Neural progenitor cell (in vitro differentiated cells): ENCODE measurements at regions not wholly inside any gene's neighbourhood (a gene's known extent, or its start where the extent isn't known, plus 50 kb on each side); places are given as distances from the start of the nearest gene placed in this dataset.

ENCODE experiments used
- DNase-seq: peaks from one replicate; pipeline ENCODE4 v3.0.0-alpha.2; 2016; ENCODE audit warnings: low spot score
- H2AFZ ChIP-seq: fragments of 200-600 bp; sonication (generic); replicated peaks from 2 replicates; pipeline ENCODE4 v1.6.1; 2016; ENCODE audit warnings: antibody characterized with exemption
- H3F3A ChIP-seq: fragments of 200-600 bp; sonication (generic); 2 replicates; pipeline ENCODE4 v1.6.1; 2016; ENCODE audit warnings: antibody characterized with exemption, low read depth
- H3K27ac ChIP-seq: fragments of 200-600 bp; sonication (generic); 2 replicates; pipeline ENCODE4 v1.5.1; 2016; ENCODE audit warnings: mild to moderate bottlenecking
- H3K27me3 ChIP-seq: fragments of 200-600 bp; sonication (generic); 2 replicates; pipeline ENCODE4 v1.6.1; 2016; ENCODE audit warnings: mild to moderate bottlenecking, moderate library complexity
- H3K36me3 ChIP-seq: fragments of 200-600 bp; sonication (generic); 2 replicates; pipeline ENCODE4 v1.5.1; 2016
- H3K4me1 ChIP-seq: fragments of 200-600 bp; sonication (generic); 2 replicates; pipeline ENCODE4 v1.6.1; 2016; ENCODE audit warnings: mixed run types
- H3K4me2 ChIP-seq: fragments of 200-600 bp; sonication (generic); 2 replicates; pipeline ENCODE4 v1.6.1; 2016
- H3K4me3 ChIP-seq: fragments of 200-600 bp; sonication (generic); 2 replicates; pipeline ENCODE4 v1.5.1; 2016
- H3K79me2 ChIP-seq: fragments of 200-600 bp; sonication (generic); 2 replicates; pipeline ENCODE4 v1.6.1; 2016; ENCODE audit warnings: low read depth
- H3K9ac ChIP-seq: fragments of 200-600 bp; sonication (generic); 2 replicates; pipeline ENCODE4 v1.6.1; 2016
- H3K9me3 ChIP-seq: fragments of 200-600 bp; sonication (generic); 2 replicates; pipeline ENCODE4 v1.5.1; 2016; ENCODE audit warnings: low read depth
- H4K20me1 ChIP-seq: fragments of 200-600 bp; sonication (generic); 2 replicates; pipeline ENCODE4 v1.6.1; 2016; ENCODE audit warnings: low read depth
- H3K27ac Mint-ChIP-seq: 3 replicates; pipeline ENCODE4 v1.8.0; 2021; ENCODE audit warnings: mixed read lengths
- H3K27me3 Mint-ChIP-seq: 2 replicates; pipeline ENCODE4 v1.8.0; 2022; ENCODE audit warnings: low read depth, mild to moderate bottlenecking, inconsistent platforms, moderate library complexity, mixed read lengths; ENCODE audit not compliant: insufficient read depth
- H3K36me3 Mint-ChIP-seq: 3 replicates; pipeline ENCODE4 v1.8.0; 2021; ENCODE audit warnings: mixed read lengths
- H3K4me1 Mint-ChIP-seq: 3 replicates; pipeline ENCODE4 v1.8.0; 2021; ENCODE audit warnings: mixed read lengths
- H3K4me3 Mint-ChIP-seq: 3 replicates; pipeline ENCODE4 v1.8.0; 2021; ENCODE audit warnings: mild to moderate bottlenecking, moderate library complexity, mixed read lengths
- H3K9me3 Mint-ChIP-seq: 3 replicates; pipeline ENCODE4 v1.8.0; 2020; ENCODE audit warnings: mixed read lengths
- EZH2 ChIP-seq: fragments of 200-600 bp; sonication (generic); IDR thresholded peaks from 2 replicates; pipeline ENCODE4 v1.6.1; 2017; ENCODE audit warnings: antibody characterized with exemption, mild to moderate bottlenecking, moderate library complexity
- EZH2phosphoT487 ChIP-seq: fragments of 200-600 bp; sonication (generic); IDR thresholded peaks from 2 replicates; pipeline ENCODE4 v1.6.1; 2017; ENCODE audit warnings: antibody characterized with exemption
- TF ChIP-seq, protein P1 (sequence below): fragments of 200-600 bp; sonication (generic); IDR thresholded peaks from 2 replicates; pipeline ENCODE4 v1.5.1; 2017; ENCODE audit warnings: antibody characterized with exemption, mild to moderate bottlenecking

DNA sequence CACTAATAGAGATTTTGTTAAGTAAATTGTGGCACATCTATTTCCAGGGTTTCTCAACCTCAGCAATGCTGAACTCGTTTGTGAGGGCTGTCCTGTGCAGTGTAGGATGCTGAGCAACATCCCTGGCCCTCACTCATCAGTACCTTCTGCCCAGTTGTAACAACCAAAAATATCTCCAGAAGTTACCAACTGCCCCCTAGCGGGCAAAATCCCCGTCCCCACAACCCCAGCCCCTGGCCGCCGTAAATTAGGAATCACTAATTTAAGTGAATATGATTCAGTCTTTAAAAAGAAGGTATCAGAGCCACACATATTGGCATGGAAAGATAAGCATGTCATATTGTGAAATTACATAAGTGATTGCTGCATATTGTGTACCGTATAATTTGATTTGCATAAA is 123.4 kb downstream of the ASB9 start:
- Mint-ChIP-seq H3K4me3 (no peak overlapping the region), H3K4me1 (peaks cover 12% of the 10 kb centered on the region), H3K27ac (no peak overlapping the region), H3K27me3 (no peaks in the 10 kb centered on the region), H3K36me3 (no peaks in the 10 kb centered on the region), H3K9me3 (peaks cover 2% of the 10 kb centered on the region)
- Histone ChIP-seq H3K4me2 (no peak overlapping the region), H3K4me1 (no peaks in the 10 kb centered on the region), H3K79me2 (no peaks in the 10 kb centered on the region), H3K9ac (no peak overlapping the region), H2AFZ (no peak overlapping the region), H3K9me3 (peaks cover 4% of the 10 kb centered on the region), H3K4me3 (no peak overlapping the region), H3K27me3 (no peaks in the 10 kb centered on the region), H4K20me1 (no peaks in the 10 kb centered on the region), H3F3A (no peaks in the 10 kb centered on the region), H3K27ac (no peak overlapping the region), H3K36me3 (no peaks in the 10 kb centered on the region)
- TF ChIP-seq, protein P1, sequence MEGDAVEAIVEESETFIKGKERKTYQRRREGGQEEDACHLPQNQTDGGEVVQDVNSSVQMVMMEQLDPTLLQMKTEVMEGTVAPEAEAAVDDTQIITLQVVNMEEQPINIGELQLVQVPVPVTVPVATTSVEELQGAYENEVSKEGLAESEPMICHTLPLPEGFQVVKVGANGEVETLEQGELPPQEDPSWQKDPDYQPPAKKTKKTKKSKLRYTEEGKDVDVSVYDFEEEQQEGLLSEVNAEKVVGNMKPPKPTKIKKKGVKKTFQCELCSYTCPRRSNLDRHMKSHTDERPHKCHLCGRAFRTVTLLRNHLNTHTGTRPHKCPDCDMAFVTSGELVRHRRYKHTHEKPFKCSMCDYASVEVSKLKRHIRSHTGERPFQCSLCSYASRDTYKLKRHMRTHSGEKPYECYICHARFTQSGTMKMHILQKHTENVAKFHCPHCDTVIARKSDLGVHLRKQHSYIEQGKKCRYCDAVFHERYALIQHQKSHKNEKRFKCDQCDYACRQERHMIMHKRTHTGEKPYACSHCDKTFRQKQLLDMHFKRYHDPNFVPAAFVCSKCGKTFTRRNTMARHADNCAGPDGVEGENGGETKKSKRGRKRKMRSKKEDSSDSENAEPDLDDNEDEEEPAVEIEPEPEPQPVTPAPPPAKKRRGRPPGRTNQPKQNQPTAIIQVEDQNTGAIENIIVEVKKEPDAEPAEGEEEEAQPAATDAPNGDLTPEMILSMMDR = peak; percentile 62
- TF ChIP-seq EZH2 (no peak), EZH2phosphoT487 (no peak)
- DNase-seq = peak; percentile 39

DNA sequence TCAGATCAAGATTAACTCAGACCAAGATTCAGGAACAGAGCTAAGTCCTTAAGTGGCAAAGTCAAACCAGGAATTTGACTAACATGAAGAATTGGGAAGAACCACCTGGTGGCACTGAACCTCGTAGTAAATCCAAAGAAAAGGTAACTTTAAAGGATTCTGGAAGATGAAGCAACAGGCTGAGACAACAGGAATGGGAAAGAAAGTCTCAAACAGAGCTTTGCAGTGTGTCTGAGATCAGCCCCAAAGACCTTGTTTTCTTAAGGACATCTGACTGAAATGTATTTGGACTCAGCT is 126.1 kb downstream of the ASB9 start:
- Histone ChIP-seq H3K9me3 (peaks cover 4% of the 10 kb centered on the region), H3K27me3 (no peaks in the 10 kb centered on the region), H3K4me1 (no peaks in the 10 kb centered on the region), H3K36me3 (no peaks in the 10 kb centered on the region), H3K79me2 (no peaks in the 10 kb centered on the region), H4K20me1 (no peaks in the 10 kb centered on the region), H3F3A (no peaks in the 10 kb centered on the region), H3K4me2 (no peak overlapping the region), H3K4me3 (no peak overlapping the region), H2AFZ (no peak overlapping the region), H3K9ac (no peak overlapping the region), H3K27ac (no peak overlapping the region)
- Mint-ChIP-seq H3K4me1 (peaks cover 9% of the 10 kb centered on the region), H3K36me3 (no peaks in the 10 kb centered on the region), H3K9me3 (no peaks in the 10 kb centered on the region), H3K27me3 (no peaks in the 10 kb centered on the region), H3K27ac (no peak overlapping the region), H3K4me3 (no peak overlapping the region)
- TF ChIP-seq, protein P1 = no peak
- TF ChIP-seq EZH2phosphoT487 (no peak), EZH2 (no peak)
- no peak for DNase-seq

DNA sequence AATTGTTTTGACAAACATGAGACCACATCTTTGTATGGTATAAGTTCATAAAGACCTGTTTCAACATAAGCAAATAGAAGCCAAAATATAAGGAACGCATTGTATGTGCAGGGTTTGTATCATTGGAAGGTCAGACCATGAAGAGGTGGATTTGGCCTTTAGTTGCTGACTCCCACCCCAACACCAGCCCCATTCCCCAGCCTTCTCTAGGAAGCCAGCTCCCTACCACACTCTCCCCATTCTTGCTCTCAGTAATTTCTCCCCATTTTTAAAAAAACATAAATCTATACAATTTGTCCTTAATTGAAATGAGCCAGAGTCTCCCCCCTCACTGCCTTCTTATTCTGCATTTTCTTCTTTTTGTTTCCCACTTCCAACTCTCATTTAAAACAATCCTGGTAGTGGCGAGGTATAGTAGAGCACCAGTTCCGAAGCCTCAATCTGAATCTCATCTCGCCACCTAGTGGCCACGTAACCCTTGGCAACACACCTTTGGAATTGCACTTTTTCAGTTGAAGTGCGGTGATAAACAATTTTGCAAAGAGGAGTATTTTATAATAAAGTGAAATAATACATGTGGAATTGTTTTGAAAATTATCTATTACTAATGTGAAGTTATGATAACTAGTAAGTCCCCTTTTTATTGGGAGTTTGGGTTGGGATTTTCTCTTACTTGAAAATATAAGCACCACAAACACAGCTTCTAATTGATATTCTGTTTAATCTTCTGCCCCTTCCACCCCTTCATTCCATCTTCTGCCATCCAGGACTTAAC is 126.6 kb downstream of the ASB9 start:
- H3K4me3 Mint-ChIP-seq = no peak overlapping the region
- Histone ChIP-seq H3K4me1 (no peaks in the 10 kb centered on the region), H3K9ac (no peak overlapping the region), H4K20me1 (no peaks in the 10 kb centered on the region), H2AFZ (no peak overlapping the region), H3K27ac (no peak overlapping the region), H3F3A (no peaks in the 10 kb centered on the region), H3K4me3 (no peak overlapping the region), H3K9me3 (peaks cover 4% of the 10 kb centered on the region), H3K79me2 (no peaks in the 10 kb centered on the region), H3K4me2 (no peak overlapping the region), H3K36me3 (no peaks in the 10 kb centered on the region), H3K27me3 (no peaks in the 10 kb centered on the region)
- H3K9me3 Mint-ChIP-seq = no peaks in the 10 kb centered on the region
- H3K27ac Mint-ChIP-seq = no peak overlapping the region
- H3K27me3 Mint-ChIP-seq = no peaks in the 10 kb centered on the region
- peaks cover 9% of the 10 kb centered on the region for H3K4me1 Mint-ChIP-seq
- no peaks in the 10 kb centered on the region for H3K36me3 Mint-ChIP-seq
- DNase-seq = peak; percentile 54
- TF ChIP-seq, protein P1 = peak; percentile 75
- no peak for TF ChIP-seq EZH2phosphoT487
